HepG2 (cell line): ENCODE measurements at regions not wholly inside any gene's neighbourhood (a gene's known extent, or its start where the extent isn't known, plus 50 kb on each side); places are given as distances from the start of the nearest gene placed in this dataset.

Experiments
- ATAC-seq: fragments of 200-7000 bp; cut with Tn5 transposase; 3 replicates; pipeline ENCODE4 v1.9.1; 2020; ENCODE audit warnings: mild to moderate bottlenecking, moderate library complexity
- BruUV-seq: library from RNA; stranded (reverse); fragments of 400-500 nt; replicated peaks from 2 replicates; lab custom pipeline; 2021; lab: Mats Ljungman, UMichigan
- CTCF ChIA-PET: fragments of 300-600 bp; formaldehyde crosslinking; extraction: SDS; loops from one replicate; lab custom pipeline; 2021; ENCODE audit warnings: low total read pairs, inconsistent platforms, low intra/inter-chr PET ratio; lab: Yijun Ruan, JAX
- POLR2A ChIA-PET: fragments of 350-600 bp; sonication (Branson Sonifier 250); formaldehyde crosslinking; loops from one replicate; lab custom pipeline; 2020; ENCODE audit warnings: antibody characterized with exemption, inconsistent platforms; lab: Yijun Ruan, JAX
- DNase-seq: peaks from one replicate; pipeline ENCODE4 v3.0.0-alpha.2; 2015; ENCODE audit warnings: low spot score
- FAIRE-seq: peaks from 3 replicates; lab custom pipeline; 2011; peaks lifted over from hg19 to GRCh38; lab: Jason Lieb, UNC
- H2AFZ ChIP-seq: one replicate; pipeline ENCODE4 v1.6.1; 2011; ENCODE audit warnings: low read length, inconsistent platforms
- H3K27ac ChIP-seq: fragments of 300-600 bp; 3 replicates; pipeline ENCODE4 v1.8.0; 2011; ENCODE audit warnings: mixed run types, mild to moderate bottlenecking, mixed read lengths, low read length, inconsistent platforms; ENCODE audit not compliant: insufficient read depth; ENCODE audit errors: extremely low read length
- H3K27me3 ChIP-seq, 2 experiments: fragments of 200-600 bp in 1 of 2; 2 replicates in 1 of 2; 3 replicates in 1 of 2; pipeline versions ENCODE4 v1.6.0 to v1.8.0; 2011; ENCODE audit warnings: low read length in 2 of 2, mild to moderate bottlenecking in 2 of 2, moderate library complexity in 2 of 2, inconsistent platforms in 1 of 2; ENCODE audit not compliant: insufficient read depth in 2 of 2, control insufficient read depth in 1 of 2
- H3K36me3 ChIP-seq, 2 experiments: fragments of 200-600 bp in 1 of 2; replicated peaks in 1 of 2; 2 replicates in 1 of 2; 3 replicates in 1 of 2; pipeline versions ENCODE4 v1.5.1 to v1.8.0; 2011; ENCODE audit warnings: low read length in 2 of 2, inconsistent platforms in 1 of 2; ENCODE audit not compliant: insufficient read depth in 2 of 2, control insufficient read depth in 1 of 2
- H3K4me1 ChIP-seq: 2 replicates; pipeline ENCODE4 v1.5.1; 2012; ENCODE audit warnings: low read length, inconsistent platforms; ENCODE audit not compliant: insufficient read depth
- H3K4me2 ChIP-seq: 2 replicates; pipeline ENCODE4 v1.6.0; 2011; ENCODE audit warnings: low read depth, low read length, inconsistent platforms
- H3K4me3 ChIP-seq, 3 experiments: fragments of 200-600 bp in 1 of 3; sonication (generic), shearing (Covaris generic) in 1 of 3; replicated peaks in 1 of 3; 2 replicates each; pipeline ENCODE4 v1.5.1; 2011 to 2016; ENCODE audit warnings: low read length in 3 of 3, inconsistent platforms in 2 of 3, low read depth in 2 of 3, mild to moderate bottlenecking in 2 of 3, control low read depth in 1 of 3, mixed read lengths in 1 of 3; ENCODE audit not compliant: insufficient read depth in 1 of 3
- H3K79me2 ChIP-seq: one replicate; pipeline ENCODE4 v1.6.1; 2011; ENCODE audit warnings: low read length, inconsistent platforms; ENCODE audit not compliant: insufficient read depth
- H3K9ac ChIP-seq: 2 replicates; pipeline ENCODE4 v1.6.0; 2011; ENCODE audit warnings: mild to moderate bottlenecking, low read depth, low read length, inconsistent platforms; ENCODE audit not compliant: insufficient read depth
- H3K9me3 ChIP-seq: 2 replicates; pipeline ENCODE4 v1.5.1; 2012; ENCODE audit warnings: mild to moderate bottlenecking, low read length
- H4K20me1 ChIP-seq: 2 replicates; pipeline ENCODE4 v1.6.0; 2011; ENCODE audit warnings: inconsistent platforms, mild to moderate bottlenecking, low read length, moderate library complexity; ENCODE audit not compliant: insufficient read depth
- ATF6 ChIP-seq: sonication (generic); formaldehyde crosslinking; conservative IDR thresholded peaks from 2 replicates; pipeline ENCODE4 v1.4.0; 2020; ENCODE audit warnings: missing genetic modification reagents
- CHD2 ChIP-seq: IDR thresholded peaks from 2 replicates; pipeline ENCODE4 v1.6.1; 2011; ENCODE audit warnings: low read depth, low read length, improper control_type of control experiment
- HNF4G ChIP-seq, 2 experiments: sonication (generic) in 1 of 2; formaldehyde crosslinking in 1 of 2; IDR thresholded peaks; 2 replicates each; pipeline versions ENCODE4 v1.4.0 to v1.6.1; 2011 to 2020; ENCODE audit warnings: borderline replicate concordance in 2 of 2, low read depth in 2 of 2, mild to moderate bottlenecking in 2 of 2, low read length in 1 of 2, missing genetic modification reagents in 1 of 2, moderate library complexity in 1 of 2
- HOXA3 ChIP-seq: sonication (generic); formaldehyde crosslinking; IDR thresholded peaks from 2 replicates; pipeline ENCODE4 v1.5.0; 2020; ENCODE audit warnings: missing genetic modification reagents
- KDM6A ChIP-seq: IDR thresholded peaks from 2 replicates; pipeline ENCODE4 v1.6.1; 2016; ENCODE audit warnings: low read depth
- NR3C1 ChIP-seq: sonication (generic); formaldehyde crosslinking; IDR thresholded peaks from 2 replicates; pipeline ENCODE4 v1.4.0; 2020; ENCODE audit warnings: missing genetic modification reagents
- PRDM15 ChIP-seq: sonication (generic); formaldehyde crosslinking; IDR thresholded peaks from 2 replicates; pipeline ENCODE4 v1.4.0; 2020; ENCODE audit warnings: missing genetic modification reagents
- RARG ChIP-seq: sonication (generic); formaldehyde crosslinking; IDR thresholded peaks from 2 replicates; pipeline ENCODE4 v1.4.0; 2020; ENCODE audit warnings: low read depth, mild to moderate bottlenecking, missing genetic modification reagents
- SIN3A ChIP-seq: IDR thresholded peaks from 2 replicates; pipeline ENCODE4 v1.6.1; 2011; ENCODE audit warnings: low read depth, mild to moderate bottlenecking, control low read depth, low read length, borderline replicate concordance
- XRCC5 ChIP-seq: fragments of 200-400 bp; formaldehyde crosslinking; optimal IDR thresholded peaks from 2 replicates; pipeline ENCODE3; 2017; ENCODE audit warnings: mild to moderate bottlenecking, low read length
- ZNF557 ChIP-seq: sonication (generic); formaldehyde crosslinking; IDR thresholded peaks from 2 replicates; pipeline ENCODE4 v1.4.0; 2020; ENCODE audit warnings: missing genetic modification reagents
- ZNF570 ChIP-seq: sonication (generic); formaldehyde crosslinking; IDR thresholded peaks from 2 replicates; pipeline ENCODE4 v1.4.0; 2020; ENCODE audit warnings: mild to moderate bottlenecking, missing genetic modification reagents, borderline replicate concordance
- ZNF788 ChIP-seq: sonication (generic); formaldehyde crosslinking; IDR thresholded peaks from 2 replicates; pipeline ENCODE4 v1.5.0; 2020; ENCODE audit warnings: mild to moderate bottlenecking, missing genetic modification reagents, borderline replicate concordance
- ZNF850 ChIP-seq: sonication (generic); formaldehyde crosslinking; conservative IDR thresholded peaks from 2 replicates; pipeline ENCODE4 v1.9.0; 2021; ENCODE audit warnings: mild to moderate bottlenecking, missing genetic modification reagents
- WGBS: methylation state at CpG from one replicate; pipeline ENCODE4 v1.1.6; 2017; ENCODE audit warnings: low lambda C conversion rate; 5-methylcytosine and 5-hydroxymethylcytosine counted together
- in situ Hi-C: cut with HindIII; loops from 2 replicates; pipeline ENCODE4 v1.10.0; 2017; ENCODE audit warnings: low pct_unique_long_range_greater_than_20kb; ENCODE audit not compliant: extremely low pct_ligation_motif_present
- intact Hi-C: fragments of 100-400 bp; cut with micrococcal nuclease; formaldehyde crosslinking; loops from one replicate; pipeline ENCODE4 v1.10.0; 2022; ENCODE audit not compliant: unreplicated experiment

DNA sequence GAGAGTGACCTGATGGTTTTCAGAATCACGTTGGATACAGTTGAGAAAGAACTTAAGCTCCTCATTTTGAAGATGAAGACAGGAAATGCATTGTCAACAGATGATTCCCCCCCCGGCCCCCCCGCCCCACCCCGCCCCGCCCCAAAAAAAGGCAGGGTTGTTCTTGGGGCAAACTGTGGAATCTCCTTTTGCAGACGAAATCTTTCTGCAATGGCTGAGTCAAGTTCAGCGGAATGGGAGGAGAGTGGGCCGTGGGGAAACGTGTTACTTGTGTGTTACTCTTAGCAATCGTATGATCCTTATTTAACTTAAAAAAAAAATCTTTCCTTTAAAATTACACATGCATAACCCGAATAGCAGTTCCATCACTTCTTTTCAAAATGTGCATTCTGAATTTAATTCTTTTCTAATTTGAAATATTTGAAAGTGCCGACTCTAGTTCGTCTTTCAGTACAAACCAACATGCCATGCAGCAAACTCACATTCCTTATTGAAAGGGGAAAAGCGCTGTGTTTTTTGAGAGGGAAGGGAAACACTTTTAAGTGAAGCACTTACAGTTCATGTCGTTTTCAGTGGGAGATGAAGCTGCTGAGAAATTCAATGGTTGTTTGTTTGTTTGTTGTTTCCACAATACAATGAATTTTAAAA lies 348.5 kb upstream of the ARGLU1 start (continued):
- no peak for TF ChIP-seq HNF4G (IDR thresholded peaks at IDR 0.05; ENCODE audit: borderline replicate concordance, low read depth, low read length)
- no peak for TF ChIP-seq HNF4G (CRISPR knock-in tag; IDR thresholded peaks at IDR 0.05; ENCODE audit: borderline replicate concordance, low read depth)
- no peak for TF ChIP-seq ATF6 (CRISPR knock-in tag)
- TF ChIP-seq HOXA3: no peak
- TF ChIP-seq XRCC5: no peak
- TF ChIP-seq ZNF570 (CRISPR knock-in tag): no peak
- no peak for TF ChIP-seq ZNF850 (CRISPR knock-in tag)

DNA sequence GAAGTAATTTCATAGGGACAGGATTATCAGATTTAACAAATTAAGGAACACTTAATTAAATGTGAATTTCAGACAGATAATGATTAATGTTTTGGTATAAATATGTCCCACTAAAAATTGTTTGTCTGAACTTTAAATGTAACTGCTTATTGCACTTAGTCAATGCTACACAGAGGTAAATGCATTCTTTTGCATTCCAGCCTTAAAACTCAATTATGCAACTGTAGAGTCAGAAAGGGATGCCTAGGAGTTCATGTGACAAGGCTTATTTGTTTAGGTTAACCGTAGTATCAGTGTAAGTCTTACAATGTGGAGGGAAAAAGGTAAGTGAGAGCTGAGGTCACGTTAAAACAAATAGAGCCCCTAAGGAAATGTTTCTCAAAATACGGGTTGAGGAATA lies 347.2 kb upstream of the ARGLU1 start:
- ChIA-PET POLR2A (no interaction called here), CTCF (no interaction called here)
- H3K79me2 ChIP-seq: no peaks in the 10 kb centered on the region
- 0% methylated on average over 3 of the region's 3 CpGs for WGBS
- DNase-seq: no peak
- no peaks in the 10 kb centered on the region for H3K9me3 ChIP-seq
- in situ Hi-C loops (no loop called here), intact Hi-C loops (loop anchor here (5.0 to 10.0 kb wide), 3 partner anchors 363 to 830 kb away; partner anchors contain the start of gene EFNB2)
- peaks cover 6% of the 10 kb centered on the region; the same call in 1 of the 2 replicates for H3K4me1 ChIP-seq
- H3K36me3 ChIP-seq: no peaks in the 10 kb centered on the region
- peaks cover 0 to 5% of the 10 kb centered on the region in 2 experiments; a peak in 2 of 5 replicates for H3K27me3 ChIP-seq
- no peak for ATAC-seq
- FAIRE-seq: no peak
- H3K4me3 ChIP-seq: no peak overlapping the region
- no TSS peak for BruUV-seq
- TF ChIP-seq CHD2 (no peak), NR3C1 (no peak), ZNF788 (CRISPR knock-in tag) (no peak), RARG (CRISPR knock-in tag) (no peak), SIN3A (no peak), ZNF557 (CRISPR knock-in tag) (no peak), PRDM15 (CRISPR knock-in tag) (no peak), KDM6A (CRISPR knock-in tag) (no peak)
- no peak overlapping the region for H2AFZ ChIP-seq
- H3K27ac ChIP-seq: no peak overlapping the region
- no peak overlapping the region for H3K4me2 ChIP-seq
- no peak overlapping the region for H3K9ac ChIP-seq
- H4K20me1 ChIP-seq: no peaks in the 10 kb centered on the region
